ENCODE measurements at regions not wholly inside any gene's neighbourhood (a gene's known extent, or its start where the extent isn't known, plus 50 kb on each side); places are given as distances from the start of the nearest gene placed in this dataset.

GRCh38 chr3:73680391-73681095 lies 55.8 kb upstream of the PDZRN3 start:
- DNase-seq (ENCODE audit: extremely low read depth in 1 of 2, low read depth in 1 of 2) = no peak

GRCh38 chr3:73677336-73678024 lies 52.7 kb upstream of the PDZRN3 start:
- no peak for DNase-seq (ENCODE audit: extremely low read depth in 1 of 2, low read depth in 1 of 2)
